A549 (cell line): ENCODE measurements at regions not wholly inside any gene's neighbourhood (a gene's known extent, or its start where the extent isn't known, plus 50 kb on each side); places are given as distances from the start of the nearest gene placed in this dataset.

Experiments
- ATAC-seq, 2 experiments: fragments of 200-7000 bp in 1 of 2; fragments of >200 bp in 1 of 2; cut with Nextera tagmentation in 1 of 2; cut with Tn5 transposase in 1 of 2; 3 replicates each; pipeline versions ENCODE4 v1.8.0 to v1.9.1; 2018 to 2020; ENCODE audit warnings: mild to moderate bottlenecking in 1 of 2, moderate library complexity in 1 of 2
- CTCF ChIA-PET: fragments of 300-600 bp; sonication (Branson Sonifier 250); formaldehyde crosslinking; extraction: SDS; loops from one replicate; lab custom pipeline; 2021; ENCODE audit warnings: antibody characterized with exemption, inconsistent platforms; lab: Yijun Ruan, JAX
- POLR2A ChIA-PET: fragments of 350-600 bp; formaldehyde crosslinking; extraction: SDS; loops from one replicate; lab custom pipeline; 2021; ENCODE audit warnings: antibody characterized with exemption, inconsistent platforms; lab: Yijun Ruan, JAX
- DNase-seq, 2 experiments: peaks; one replicate each; pipeline versions ENCODE4 v3.0.0 to v3.0.0-alpha.2; 2011 to 2016; ENCODE audit warnings: low read depth in 1 of 2, low spot score in 1 of 2
- FAIRE-seq: peaks from 2 replicates; lab custom pipeline; 2011; peaks lifted over from hg19 to GRCh38; lab: Jason Lieb, UNC
- H3K27ac ChIP-seq, 2 experiments: fragments of >200 bp; sonication (Bioruptor Twin); formaldehyde crosslinking; 3 replicates each; pipeline ENCODE4 v1.5.1; 2016 to 2017
- H3K4me1 ChIP-seq: fragments of >200 bp; sonication (Bioruptor Twin); formaldehyde crosslinking; 3 replicates; pipeline ENCODE4 v1.6.1; 2016
- H3K4me2 ChIP-seq: fragments of >200 bp; sonication (Bioruptor Twin); formaldehyde crosslinking; 3 replicates; pipeline ENCODE4 v1.6.1; 2016
- H3K4me3 ChIP-seq: fragments of >200 bp; sonication (Bioruptor Twin); formaldehyde crosslinking; 3 replicates; pipeline ENCODE4 v1.5.1; 2016
- H3K9me3 ChIP-seq: fragments of >200 bp; sonication (Bioruptor Twin); formaldehyde crosslinking; 3 replicates; pipeline ENCODE4 v1.6.1; 2016
- ATOH8 ChIP-seq: fragments of 250-450 bp; sonication (Bioruptor Pico); IDR thresholded peaks from 2 replicates; pipeline ENCODE4 v1.5.0; 2020; ENCODE audit warnings: low read depth, mild to moderate bottlenecking, moderate library complexity
- CBX2 ChIP-seq: fragments of 200-600 bp; sonication (generic); IDR thresholded peaks from 2 replicates; pipeline ENCODE4 v1.6.1; 2016; ENCODE audit warnings: low read depth, mild to moderate bottlenecking, borderline replicate concordance
- E2F6 ChIP-seq: IDR thresholded peaks from 2 replicates; pipeline ENCODE4 v1.6.1; 2012; ENCODE audit warnings: low read depth, borderline replicate concordance
- EHF ChIP-seq: fragments of 250-450 bp; sonication (Bioruptor Pico); IDR thresholded peaks from 2 replicates; pipeline ENCODE4 v1.5.0; 2020; ENCODE audit warnings: mild to moderate bottlenecking
- ELK1 ChIP-seq: fragments of 150-350 bp; IDR thresholded peaks from 2 replicates; pipeline ENCODE4 v1.6.1; 2014; ENCODE audit warnings: low read depth, mild to moderate bottlenecking, low read length
- FOSL2 ChIP-seq, 2 experiments: fragments of 450-650 bp in 1 of 2; fragments of >200 bp in 1 of 2; sonication (Bioruptor Twin) in 1 of 2; formaldehyde crosslinking; IDR thresholded peaks; 2 replicates each; pipeline versions ENCODE4 v1.5.0 to v1.6.1; 2016 to 2020; ENCODE audit warnings: mild to moderate bottlenecking in 1 of 2, moderate library complexity in 1 of 2
- FOXS1 ChIP-seq: fragments of 250-450 bp; sonication (Bioruptor Pico); IDR thresholded peaks from 2 replicates; pipeline ENCODE4 v1.5.0; 2020; ENCODE audit warnings: mild to moderate bottlenecking, moderate library complexity
- HDAC2 ChIP-seq: fragments of 200-600 bp; sonication (generic); IDR thresholded peaks from 2 replicates; pipeline ENCODE4 v1.6.1; 2016
- HEYL ChIP-seq: fragments of 250-450 bp; sonication (Bioruptor Pico); IDR thresholded peaks from 2 replicates; pipeline ENCODE4 v1.8.0; 2021; ENCODE audit warnings: mild to moderate bottlenecking, moderate library complexity
- HOXB5 ChIP-seq: fragments of 250-450 bp; sonication (Bioruptor Pico); IDR thresholded peaks from 2 replicates; pipeline ENCODE4 v1.5.0; 2020; ENCODE audit warnings: mild to moderate bottlenecking, moderate library complexity
- JUN ChIP-seq, 2 experiments: fragments of >200 bp; sonication (Bioruptor Twin); formaldehyde crosslinking; IDR thresholded peaks; 2 replicates in 1 of 2; 3 replicates in 1 of 2; pipeline ENCODE4 v1.6.1; 2016 to 2017
- JUNB ChIP-seq: fragments of >200 bp; sonication (Bioruptor Twin); formaldehyde crosslinking; IDR thresholded peaks from 2 replicates; pipeline ENCODE4 v1.6.1; 2016
- MYC ChIP-seq: IDR thresholded peaks from 2 replicates; pipeline ENCODE4 v1.6.1; 2012; ENCODE audit warnings: mild to moderate bottlenecking, inconsistent platforms, low read length, improper control_type of control experiment, borderline replicate concordance
- NFE2L2 ChIP-seq: fragments of 150-350 bp; conservative IDR thresholded peaks from 2 replicates; pipeline ENCODE4 v1.6.1; 2014; ENCODE audit warnings: low read length
- RAD21 ChIP-seq, 2 experiments: fragments of >200 bp in 1 of 2; sonication (Bioruptor Twin) in 1 of 2; formaldehyde crosslinking in 1 of 2; IDR thresholded peaks in 1 of 2; conservative IDR thresholded peaks in 1 of 2; 2 replicates in 1 of 2; 3 replicates in 1 of 2; pipeline ENCODE4 v1.6.1; 2012 to 2018; ENCODE audit warnings: inconsistent platforms in 1 of 2
- RARB ChIP-seq: fragments of 250-450 bp; sonication (Bioruptor Pico); IDR thresholded peaks from 2 replicates; pipeline ENCODE4 v1.8.0; 2021; ENCODE audit warnings: mild to moderate bottlenecking, moderate library complexity
- REST ChIP-seq: fragments of 200-600 bp; sonication (generic); IDR thresholded peaks from 2 replicates; pipeline ENCODE4 v1.6.1; 2016; ENCODE audit warnings: antibody characterized with exemption, mild to moderate bottlenecking, moderate library complexity
- RFX5 ChIP-seq: fragments of 450-650 bp; IDR thresholded peaks from 2 replicates; pipeline ENCODE4 v1.7.1; 2014; ENCODE audit warnings: antibody characterized with exemption, mild to moderate bottlenecking, moderate library complexity
- SMC3 ChIP-seq: fragments of >200 bp; sonication (Bioruptor Twin); formaldehyde crosslinking; IDR thresholded peaks from 3 replicates; pipeline ENCODE4 v1.6.1; 2018; ENCODE audit warnings: inconsistent platforms
- SREBF2 ChIP-seq: fragments of 450-650 bp; IDR thresholded peaks from 2 replicates; pipeline ENCODE4 v1.6.1; 2014; ENCODE audit warnings: mild to moderate bottlenecking, moderate library complexity
- USF2 ChIP-seq: fragments of 450-650 bp; IDR thresholded peaks from 2 replicates; pipeline ENCODE4 v1.6.1; 2014; ENCODE audit warnings: antibody characterized with exemption
- ZNF302 ChIP-seq: fragments of 250-450 bp; sonication (Bioruptor Pico); IDR thresholded peaks from 2 replicates; pipeline ENCODE4 v1.9.0; 2021; ENCODE audit warnings: inconsistent platforms, mild to moderate bottlenecking, moderate library complexity
- WGBS: methylation state at CpG from one replicate; pipeline ENCODE4 v1.1.6; 2017; ENCODE audit errors: missing lambda C conversion rate; 5-methylcytosine and 5-hydroxymethylcytosine counted together

- no peaks in the 10 kb centered on the region for H3K4me1 ChIP-seq
- ATAC-seq (no peak), DNase-seq (no peak), FAIRE-seq (no peak)
- CTCF ChIA-PET: interaction anchor here (0.6 to 1.9 kb wide), 7 partner anchors 8 to 413 kb away, joined by 3 to 17 read pairs (median 3); no protein-coding TSS in a partner anchor
- no peak overlapping the region for H3K4me2 ChIP-seq
- H3K27ac ChIP-seq: no peak overlapping the region
- WGBS: 87% methylated on average over 9 of the region's 9 CpGs
- POLR2A ChIA-PET: no interaction called here
- TF ChIP-seq USF2: no peak
- no peak for TF ChIP-seq RFX5
- TF ChIP-seq, all 56 proteins: peak for 0
- H3K4me3 ChIP-seq: no peak overlapping the region
- H3K9me3 ChIP-seq: peaks cover 13% of the 10 kb centered on the region; the same call in 2 of the 3 replicates
These were observed 156.7 kb downstream of the KCNJ12 start for GRCh38 chr17:21532763-21533385.

GRCh38 chr17:21535686-21536375 lies 156.5 kb upstream of the KCNJ18 start:
- no peak for TF ChIP-seq HEYL
- no peak for TF ChIP-seq E2F6
- TF ChIP-seq NFE2L2: no peak
- TF ChIP-seq ZNF302: no peak
- no peak for TF ChIP-seq HOXB5 (CRISPR knock-in tag)
- no peak for TF ChIP-seq SREBF2
- no peak for TF ChIP-seq JUN (IDR thresholded peaks at IDR 0.05)
- no peak for TF ChIP-seq RARB
- TF ChIP-seq FOXS1 (CRISPR knock-in tag): no peak
- TF ChIP-seq EHF: no peak
- no peak for TF ChIP-seq ATOH8
- no peak for TF ChIP-seq HDAC2
- TF ChIP-seq SMC3: no peak
- no peak for TF ChIP-seq ELK1
- no peak for TF ChIP-seq FOSL2 (IDR thresholded peaks at IDR 0.05)
- no peak for TF ChIP-seq FOSL2 (CRISPR knock-in tag; IDR thresholded peaks at IDR 0.05)
- no peak for TF ChIP-seq CBX2
- no peak for TF ChIP-seq MYC
- TF ChIP-seq RAD21 (conservative IDR thresholded peaks at IDR 0.05 in 1 of 2, IDR thresholded peaks at IDR 0.05 in 1 of 2): no peak
- no peak for TF ChIP-seq REST
- TF ChIP-seq JUNB: no peak
- Histone ChIP-seq H3K4me1 (no peaks in the 10 kb centered on the region), H3K9me3 (peaks cover 25% of the 10 kb centered on the region; the same call in 2 of the 3 replicates), H3K4me3 (no peak overlapping the region), H3K27ac (no peak overlapping the region), H3K4me2 (no peak overlapping the region)
- 71% methylated on average over 1 of the region's 1 CpG for whole genome bisulfite sequencing
- no peak for DNase-seq
- no peak for FAIRE-seq
- ChIA-PET POLR2A (no interaction called here), CTCF (interaction anchor here (0.6 to 1.3 kb wide), 3 partner anchors 19 to 25 kb away, joined by 3 to 5 read pairs (median 4); no protein-coding TSS in a partner anchor)
- ATAC-seq: no peak
